NCI-H748 (cell line): ENCODE measurements at regions not wholly inside any gene's neighbourhood (a gene's known extent, or its start where the extent isn't known, plus 50 kb on each side); places are given as distances from the start of the nearest gene placed in this dataset.

ENCODE experiments used
- DNase-seq: peaks from one replicate; lab custom pipeline; 2025; ENCODE audit not compliant: unreplicated experiment; lab: John Stamatoyannopoulos, UW

GRCh38 chr9:86836266-86836665 is 111.0 kb downstream of the GAS1 start:
- DNase-seq, result no peak

GRCh38 chr9:86830356-86830755 is 117.0 kb downstream of the GAS1 start:
- no peak for DNase-seq

- DNase-seq, result no peak
Measured at GRCh38 chr9:86829496-86830046, 117.7 kb downstream of the GAS1 start.

GRCh38 chr9:86828631-86829030 is 118.7 kb downstream of the GAS1 start:
- no peak for DNase-seq

GRCh38 chr9:86827893-86828292 is 119.4 kb downstream of the GAS1 start:
- no peak for DNase-seq

GRCh38 chr9:86825299-86825698 is 122.0 kb downstream of the GAS1 start:
- no peak for DNase-seq

- no peak for DNase-seq
Measured at GRCh38 chr9:86822006-86822801, 125.1 kb downstream of the GAS1 start.

GRCh38 chr9:86821006-86821845 is 126.1 kb downstream of the GAS1 start:
- DNase-seq, result no peak

- no peak for DNase-seq
Measured at GRCh38 chr9:86819552-86819951, 127.8 kb downstream of the GAS1 start.

- DNase-seq, result no peak
Measured at GRCh38 chr9:86818636-86819035, 128.7 kb downstream of the GAS1 start.

GRCh38 chr9:86816868-86817267 is 130.4 kb downstream of the GAS1 start:
- no peak for DNase-seq

GRCh38 chr9:86816366-86816765 is 130.9 kb downstream of the GAS1 start:
- DNase-seq, result no peak

GRCh38 chr9:86812616-86813015 is 134.7 kb downstream of the GAS1 start:
- no peak for DNase-seq

GRCh38 chr9:86809759-86810367 is 137.4 kb downstream of the GAS1 start:
- peak; percentile 13 for DNase-seq

- DNase-seq, result no peak
Measured at GRCh38 chr9:86809151-86809550, 138.2 kb downstream of the GAS1 start.

GRCh38 chr9:86807367-86807976 is 139.8 kb downstream of the GAS1 start:
- DNase-seq, result no peak

- no peak for DNase-seq
Measured at GRCh38 chr9:86804011-86804410, 143.3 kb downstream of the GAS1 start.

- DNase-seq, result no peak
Measured at GRCh38 chr9:86802900-86803673, 144.2 kb downstream of the GAS1 start.

GRCh38 chr9:86801246-86801645 is 146.1 kb downstream of the GAS1 start:
- DNase-seq, result no peak

GRCh38 chr9:86800681-86801080 is 146.6 kb downstream of the GAS1 start:
- no peak for DNase-seq
